CD4-positive, alpha-beta T cell (primary cell): ENCODE measurements at regions not wholly inside any gene's neighbourhood (a gene's known extent, or its start where the extent isn't known, plus 50 kb on each side); places are given as distances from the start of the nearest gene placed in this dataset.

ENCODE experiments used
- ATAC-seq: fragments of 200-7000 bp; cut with Tn5 transposase; one replicate; pipeline ENCODE4 v1.10.0; 2022; ENCODE audit warnings: mild to moderate bottlenecking; ENCODE audit not compliant: poor library complexity
- CTCF ChIA-PET: fragments of 350-600 bp; sonication (Branson Sonifier 250); formaldehyde crosslinking; loops from one replicate; lab custom pipeline; 2021; ENCODE audit warnings: antibody characterized with exemption, inconsistent platforms; lab: Charles Lee
- POLR2A ChIA-PET: fragments of 350-600 bp; sonication (Branson Sonifier 250); formaldehyde crosslinking; loops from one replicate; lab custom pipeline; 2021; ENCODE audit warnings: antibody characterized with exemption, inconsistent platforms; lab: Charles Lee
- DNase-seq, 14 experiments: peaks; one replicate each; pipeline ENCODE4 v3.0.0-alpha.2; 2013 to 2020; ENCODE audit warnings: mixed read lengths in 2 of 14
- H3K27ac ChIP-seq, 2 donors: one replicate each; pipeline versions ENCODE4 v1.5.1 to v1.7.0; 2013; ENCODE audit warnings: low read length in 2 of 2, low read depth in 1 of 2, mild to moderate bottlenecking in 1 of 2
- H3K27me3 ChIP-seq, 2 experiments: 1 replicate in 1 of 2; 2 replicates in 1 of 2; pipeline versions ENCODE4 v1.6.1 to v1.7.0; 2013; ENCODE audit warnings: low read length in 2 of 2, control low read depth in 1 of 2, mild to moderate bottlenecking in 1 of 2, moderate library complexity in 1 of 2; ENCODE audit not compliant: insufficient read depth in 2 of 2, control insufficient read depth in 1 of 2
- H3K36me3 ChIP-seq: one replicate; pipeline ENCODE4 v1.6.1; 2013; ENCODE audit warnings: low read length, control low read depth; ENCODE audit not compliant: insufficient read depth
- H3K4me1 ChIP-seq: one replicate; pipeline ENCODE4 v1.6.1; 2013; ENCODE audit warnings: low read length, control low read depth; ENCODE audit not compliant: insufficient read depth
- H3K4me3 ChIP-seq: one replicate; pipeline ENCODE4 v1.5.1; 2013; ENCODE audit warnings: mild to moderate bottlenecking, low read length, moderate library complexity
- H3K9me3 ChIP-seq, 2 experiments: 1 replicate in 1 of 2; 2 replicates in 1 of 2; pipeline versions ENCODE4 v1.6.1 to v1.7.0; 2013; ENCODE audit warnings: low read length in 2 of 2, mild to moderate bottlenecking in 2 of 2, control low read depth in 1 of 2, moderate library complexity in 1 of 2; ENCODE audit not compliant: control insufficient read depth in 1 of 2, insufficient read depth in 1 of 2
- H3K27ac Mint-ChIP-seq: one replicate; pipeline ENCODE4 v1.8.0; 2020; ENCODE audit warnings: mixed read lengths
- H3K27me3 Mint-ChIP-seq: one replicate; pipeline ENCODE4 v1.8.0; 2021; ENCODE audit warnings: mixed read lengths
- H3K36me3 Mint-ChIP-seq: one replicate; pipeline ENCODE4 v1.8.0; 2021; ENCODE audit warnings: low read depth, mixed read lengths
- H3K4me1 Mint-ChIP-seq: one replicate; pipeline ENCODE4 v1.8.0; 2021; ENCODE audit warnings: low read depth, mixed read lengths
- H3K4me3 Mint-ChIP-seq: one replicate; pipeline ENCODE4 v1.8.0; 2020; ENCODE audit warnings: mild to moderate bottlenecking, mixed read lengths
- H3K9me3 Mint-ChIP-seq: one replicate; pipeline ENCODE4 v1.8.0; 2020; ENCODE audit warnings: mixed read lengths
- intact Hi-C, 2 experiments: fragments of 100-400 bp; cut with DNase I in 1 of 2; cut with micrococcal nuclease in 1 of 2; formaldehyde crosslinking; loops; one replicate each; pipeline versions ENCODE4 v1.15.1 to v1.9.0; 2023 to 2025; cut with DNase I, micrococcal nuclease
- TF ChIP-seq, protein P1 (sequence below): fragments of 200-600 bp; IDR thresholded peaks from one replicate; pipeline ENCODE4 v1.8.0; 2022; ENCODE audit warnings: antibody characterized with exemption, mild to moderate bottlenecking

DNA sequence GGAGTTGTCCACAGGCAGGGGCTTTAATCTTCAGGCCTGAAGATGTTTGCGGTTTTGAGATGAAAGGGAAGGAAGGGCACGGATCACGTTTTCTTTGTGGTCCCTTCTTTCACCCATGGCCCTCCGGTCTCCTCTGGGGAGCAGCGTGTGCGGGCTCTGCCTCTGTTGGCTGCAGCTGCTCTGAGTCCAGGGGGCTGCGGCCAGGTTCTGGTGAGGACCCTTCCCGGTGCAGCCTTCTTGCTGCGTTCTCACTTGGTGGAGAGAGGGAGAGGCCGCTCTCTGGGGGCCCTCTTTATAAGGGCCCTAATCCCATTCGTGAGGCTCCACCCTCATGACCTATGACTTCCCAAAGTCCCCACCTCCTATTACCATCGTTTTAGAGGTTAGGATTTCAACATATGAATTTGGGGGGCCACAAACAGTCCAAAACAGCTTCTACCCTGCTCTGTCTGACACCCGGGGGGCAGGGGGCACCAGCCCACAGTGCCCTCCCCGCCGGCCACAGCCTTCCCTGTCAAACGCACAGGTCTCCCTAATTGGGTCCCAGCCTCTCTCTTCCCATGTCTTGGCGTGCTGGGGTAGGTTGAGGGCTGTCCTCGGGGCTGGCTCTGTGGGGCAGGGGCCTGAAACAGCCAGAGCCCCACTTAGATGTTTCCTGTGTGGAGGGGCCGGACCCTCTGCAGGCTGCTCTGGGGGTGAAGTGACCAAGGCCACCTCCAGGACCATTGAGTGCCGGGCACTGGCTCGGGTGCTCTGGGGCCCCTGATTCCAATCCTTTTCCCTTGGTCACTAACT, 100.1 kb upstream of the C1orf174 start:
- H3K4me1 Mint-ChIP-seq: no peaks in the 10 kb centered on the region
- ChIA-PET POLR2A (no interaction called here), CTCF (no interaction called here)
- Histone ChIP-seq H3K4me1 (no peaks in the 10 kb centered on the region), H3K4me3 (no peak overlapping the region), H3K9me3 (peaks cover 0 to 32% of the 10 kb centered on the region in 2 experiments), H3K27me3 (peaks cover 3 to 19% of the 10 kb centered on the region in 2 experiments), H3K27ac (no peak overlapping the region), H3K36me3 (no peaks in the 10 kb centered on the region)
- H3K27me3 Mint-ChIP-seq: peaks cover 28% of the 10 kb centered on the region
- TF ChIP-seq, protein P1, sequence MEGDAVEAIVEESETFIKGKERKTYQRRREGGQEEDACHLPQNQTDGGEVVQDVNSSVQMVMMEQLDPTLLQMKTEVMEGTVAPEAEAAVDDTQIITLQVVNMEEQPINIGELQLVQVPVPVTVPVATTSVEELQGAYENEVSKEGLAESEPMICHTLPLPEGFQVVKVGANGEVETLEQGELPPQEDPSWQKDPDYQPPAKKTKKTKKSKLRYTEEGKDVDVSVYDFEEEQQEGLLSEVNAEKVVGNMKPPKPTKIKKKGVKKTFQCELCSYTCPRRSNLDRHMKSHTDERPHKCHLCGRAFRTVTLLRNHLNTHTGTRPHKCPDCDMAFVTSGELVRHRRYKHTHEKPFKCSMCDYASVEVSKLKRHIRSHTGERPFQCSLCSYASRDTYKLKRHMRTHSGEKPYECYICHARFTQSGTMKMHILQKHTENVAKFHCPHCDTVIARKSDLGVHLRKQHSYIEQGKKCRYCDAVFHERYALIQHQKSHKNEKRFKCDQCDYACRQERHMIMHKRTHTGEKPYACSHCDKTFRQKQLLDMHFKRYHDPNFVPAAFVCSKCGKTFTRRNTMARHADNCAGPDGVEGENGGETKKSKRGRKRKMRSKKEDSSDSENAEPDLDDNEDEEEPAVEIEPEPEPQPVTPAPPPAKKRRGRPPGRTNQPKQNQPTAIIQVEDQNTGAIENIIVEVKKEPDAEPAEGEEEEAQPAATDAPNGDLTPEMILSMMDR: no peak
- H3K27ac Mint-ChIP-seq: no peak overlapping the region
- no peak for ATAC-seq
- intact Hi-C loops: no loop called here
- no peak overlapping the region for H3K4me3 Mint-ChIP-seq
- H3K36me3 Mint-ChIP-seq: no peaks in the 10 kb centered on the region
- no peak for DNase-seq
- H3K9me3 Mint-ChIP-seq: no peaks in the 10 kb centered on the region

DNA sequence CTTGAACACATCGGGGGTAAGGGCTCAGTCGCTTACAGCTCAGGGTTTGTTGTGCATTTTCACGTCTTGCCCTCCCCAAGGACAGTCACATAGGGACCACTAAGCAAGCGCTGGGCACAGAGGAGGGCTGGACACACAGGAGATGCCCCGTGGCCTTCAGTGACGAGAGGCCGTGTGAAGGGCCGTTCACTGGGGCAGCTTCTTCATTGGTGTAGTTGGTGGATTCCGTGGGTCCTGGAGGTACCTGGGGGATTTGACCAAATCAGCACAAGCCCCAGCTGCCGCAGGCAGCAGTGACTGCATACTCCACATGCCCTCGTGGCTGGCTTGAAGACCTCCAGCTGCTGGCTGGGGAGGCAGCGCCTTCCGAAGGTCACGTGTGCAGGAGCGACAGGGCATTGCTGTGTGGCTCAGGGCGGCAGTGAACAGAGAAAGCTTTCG, 100.8 kb upstream of the C1orf174 start:
- no peaks in the 10 kb centered on the region for H3K36me3 Mint-ChIP-seq
- intact Hi-C loops: no loop called here

DNA sequence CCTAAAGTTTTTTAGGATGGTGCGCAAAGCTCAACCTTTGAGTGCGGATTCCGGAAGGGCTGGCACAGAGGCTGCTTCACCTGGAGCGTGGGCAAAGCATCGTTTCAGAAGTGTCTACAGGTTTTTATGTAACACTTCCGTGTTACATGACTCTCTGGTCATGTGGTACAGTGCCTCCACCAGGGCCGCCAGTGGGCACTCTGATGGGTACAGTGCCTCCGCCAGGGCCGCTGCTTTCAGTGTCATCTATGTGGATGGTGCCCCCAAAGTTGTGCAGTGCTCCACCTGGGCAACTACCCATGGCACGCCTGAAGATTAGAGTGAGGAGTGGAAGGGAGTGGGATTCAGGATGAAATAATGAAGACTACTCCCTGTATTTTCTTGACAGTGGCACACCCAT, 101.4 kb upstream of the C1orf174 start:
- H3K9me3 ChIP-seq: peaks cover 1 to 45% of the 10 kb centered on the region in 2 experiments
- H3K27ac Mint-ChIP-seq: no peak overlapping the region
- intact Hi-C loops: no loop called here
- peaks cover 6 to 19% of the 10 kb centered on the region in 2 experiments for H3K27me3 ChIP-seq
- H3K36me3 ChIP-seq: no peaks in the 10 kb centered on the region
- H3K27me3 Mint-ChIP-seq: peaks cover 30% of the 10 kb centered on the region
- H3K36me3 Mint-ChIP-seq: no peaks in the 10 kb centered on the region
- H3K4me1 ChIP-seq: no peaks in the 10 kb centered on the region
- H3K4me1 Mint-ChIP-seq: no peaks in the 10 kb centered on the region
- H3K27ac ChIP-seq: no peak overlapping the region
- H3K9me3 Mint-ChIP-seq: no peaks in the 10 kb centered on the region
- POLR2A ChIA-PET: no interaction called here
- H3K4me3 Mint-ChIP-seq: no peak overlapping the region
- CTCF ChIA-PET: no interaction called here
- H3K4me3 ChIP-seq: no peak overlapping the region
- DNase-seq (no peak), ATAC-seq (no peak)
- TF ChIP-seq, protein P1: no peak

More for the DNA sequence above, 100.8 kb upstream of the C1orf174 start:
- Histone ChIP-seq H3K4me1 (no peaks in the 10 kb centered on the region), H3K27me3 (peaks cover 3 to 19% of the 10 kb centered on the region in 2 experiments), H3K4me3 (no peak overlapping the region), H3K9me3 (peaks cover 0 to 39% of the 10 kb centered on the region in 2 experiments), H3K36me3 (no peaks in the 10 kb centered on the region), H3K27ac (no peak overlapping the region)
- H3K27me3 Mint-ChIP-seq: peaks cover 30% of the 10 kb centered on the region
- H3K4me1 Mint-ChIP-seq: no peaks in the 10 kb centered on the region
- no peak overlapping the region for H3K27ac Mint-ChIP-seq
- no peak for DNase-seq
- H3K9me3 Mint-ChIP-seq: no peaks in the 10 kb centered on the region
- no peak for ATAC-seq
- H3K4me3 Mint-ChIP-seq: no peak overlapping the region
- POLR2A ChIA-PET: no interaction called here
- CTCF ChIA-PET: no interaction called here
- TF ChIP-seq, protein P1: no peak
